ENCODE measurements at regions not wholly inside any gene's neighbourhood (a gene's known extent, or its start where the extent isn't known, plus 50 kb on each side); places are given as distances from the start of the nearest gene placed in this dataset.

DNA sequence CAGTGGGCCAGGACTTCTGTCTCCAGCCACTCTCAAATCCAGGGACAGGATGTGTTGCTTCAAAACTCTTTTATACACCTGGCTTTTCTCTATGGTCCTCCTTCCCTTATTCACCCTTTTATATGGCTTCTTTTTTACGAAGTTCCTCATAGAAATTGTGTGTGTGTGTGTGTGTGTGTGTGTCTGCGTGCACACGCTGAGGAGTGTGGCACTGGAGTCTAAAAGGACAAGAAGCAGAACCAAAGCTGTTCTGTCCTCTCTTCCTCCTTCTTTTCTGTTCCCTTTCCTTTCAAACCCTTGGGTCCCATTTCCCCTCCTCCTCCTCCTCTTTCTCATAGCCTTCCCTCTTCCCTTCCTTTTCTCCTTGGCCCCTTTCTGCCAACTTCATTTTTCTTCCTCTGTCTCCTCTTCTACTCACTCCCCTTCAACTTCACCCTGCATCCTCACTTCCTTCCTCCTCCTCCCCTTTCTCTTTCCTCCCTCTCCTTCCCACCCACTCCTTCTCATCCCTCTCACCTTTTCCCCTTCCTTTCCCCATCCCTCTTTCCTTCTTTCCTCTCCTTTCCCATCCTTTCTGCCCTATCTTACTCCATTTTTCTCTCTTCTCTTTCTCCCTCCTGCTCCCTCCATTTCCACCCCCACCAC, 360.5 kb downstream of the MID1IP1 start:
- TF ChIP-seq, protein P1, sequence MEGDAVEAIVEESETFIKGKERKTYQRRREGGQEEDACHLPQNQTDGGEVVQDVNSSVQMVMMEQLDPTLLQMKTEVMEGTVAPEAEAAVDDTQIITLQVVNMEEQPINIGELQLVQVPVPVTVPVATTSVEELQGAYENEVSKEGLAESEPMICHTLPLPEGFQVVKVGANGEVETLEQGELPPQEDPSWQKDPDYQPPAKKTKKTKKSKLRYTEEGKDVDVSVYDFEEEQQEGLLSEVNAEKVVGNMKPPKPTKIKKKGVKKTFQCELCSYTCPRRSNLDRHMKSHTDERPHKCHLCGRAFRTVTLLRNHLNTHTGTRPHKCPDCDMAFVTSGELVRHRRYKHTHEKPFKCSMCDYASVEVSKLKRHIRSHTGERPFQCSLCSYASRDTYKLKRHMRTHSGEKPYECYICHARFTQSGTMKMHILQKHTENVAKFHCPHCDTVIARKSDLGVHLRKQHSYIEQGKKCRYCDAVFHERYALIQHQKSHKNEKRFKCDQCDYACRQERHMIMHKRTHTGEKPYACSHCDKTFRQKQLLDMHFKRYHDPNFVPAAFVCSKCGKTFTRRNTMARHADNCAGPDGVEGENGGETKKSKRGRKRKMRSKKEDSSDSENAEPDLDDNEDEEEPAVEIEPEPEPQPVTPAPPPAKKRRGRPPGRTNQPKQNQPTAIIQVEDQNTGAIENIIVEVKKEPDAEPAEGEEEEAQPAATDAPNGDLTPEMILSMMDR (IDR thresholded peaks at IDR 0.05; ENCODE audit: insufficient read depth, low read length, poor library complexity, severe bottlenecking) = no peak
- no peak for TF ChIP-seq EZH2phosphoT487 (conservative IDR thresholded peaks at IDR 0.05; ENCODE audit: low read length)
